HG02610 (cell line): ENCODE measurements at regions not wholly inside any gene's neighbourhood (a gene's known extent, or its start where the extent isn't known, plus 50 kb on each side); places are given as distances from the start of the nearest gene placed in this dataset.

Source experiments
- ATAC-seq: cut with Tn5 transposase; IDR thresholded peaks from one replicate; pipeline ENCODE4 v1.9.1; 2021; ENCODE audit warnings: mild to moderate bottlenecking, moderate library complexity; ENCODE audit not compliant: unreplicated experiment

GRCh38 chr15:39167164-39168058, 413.5 kb upstream of the THBS1 start:
- no peak for ATAC-seq

- no peak for ATAC-seq
Measured at GRCh38 chr15:39171944-39172368, 408.9 kb upstream of the THBS1 start.

- no peak for ATAC-seq
Measured at GRCh38 chr15:39172380-39173281, 408.2 kb upstream of the THBS1 start.

GRCh38 chr15:39173426-39173825, 407.5 kb upstream of the THBS1 start:
- no peak for ATAC-seq

- ATAC-seq, result no peak
Measured at GRCh38 chr15:39174332-39174731, 406.5 kb upstream of the THBS1 start.

GRCh38 chr15:39176030-39176429, 404.8 kb upstream of the THBS1 start:
- ATAC-seq, result no peak

GRCh38 chr15:39177561-39177960, 403.3 kb upstream of the THBS1 start:
- ATAC-seq, result no peak

GRCh38 chr15:39180030-39180429, 400.8 kb upstream of the THBS1 start:
- ATAC-seq, result no peak

GRCh38 chr15:39180483-39180933, 400.4 kb upstream of the THBS1 start:
- no peak for ATAC-seq

GRCh38 chr15:39181056-39181747, 399.7 kb upstream of the THBS1 start:
- no peak for ATAC-seq

GRCh38 chr15:39181940-39182339, 398.9 kb upstream of the THBS1 start:
- ATAC-seq, result no peak

GRCh38 chr15:39183164-39183881, 397.6 kb upstream of the THBS1 start:
- no peak for ATAC-seq

- ATAC-seq, result no peak
Measured at GRCh38 chr15:39184701-39185390, 396.0 kb upstream of the THBS1 start.

GRCh38 chr15:39188314-39188713, 392.6 kb upstream of the THBS1 start:
- no peak for ATAC-seq

- ATAC-seq, result no peak
Measured at GRCh38 chr15:39188930-39189329, 391.9 kb upstream of the THBS1 start.

- ATAC-seq, result no peak
Measured at GRCh38 chr15:39191871-39192291, 389.0 kb upstream of the THBS1 start.

GRCh38 chr15:39192351-39192750, 388.5 kb upstream of the THBS1 start:
- ATAC-seq, result no peak

GRCh38 chr15:39192979-39193560, 387.8 kb upstream of the THBS1 start:
- ATAC-seq, result no peak

GRCh38 chr15:39193611-39194010, 387.3 kb upstream of the THBS1 start:
- ATAC-seq, result no peak
